ENCODE measurements at regions not wholly inside any gene's neighbourhood (a gene's known extent, or its start where the extent isn't known, plus 50 kb on each side); places are given as distances from the start of the nearest gene placed in this dataset.

- no peak for TF ChIP-seq CTCF (IDR thresholded peaks at IDR 0.05; ENCODE audit: low read depth, low read length)
- DNase-seq (ENCODE audit: extremely low read depth, low read depth): no peak
Measured at GRCh38 chr16:16915771-16916170, 536.8 kb downstream of the NPIPA7 start.

GRCh38 chr16:16917191-16917785 is 538.3 kb downstream of the NPIPA7 start:
- TF ChIP-seq CTCF (IDR thresholded peaks at IDR 0.05; ENCODE audit: low read depth, low read length): no peak
- no peak for DNase-seq (ENCODE audit: extremely low read depth, low read depth)

GRCh38 chr16:16923479-16923878 is 544.5 kb downstream of the NPIPA7 start:
- no peak for DNase-seq (ENCODE audit: extremely low read depth, low read depth)
- no peak for TF ChIP-seq CTCF (IDR thresholded peaks at IDR 0.05; ENCODE audit: low read depth, low read length)

GRCh38 chr16:16924613-16925012 is 545.7 kb downstream of the NPIPA7 start:
- no peak for TF ChIP-seq CTCF (IDR thresholded peaks at IDR 0.05; ENCODE audit: low read depth, low read length)
- no peak for DNase-seq (ENCODE audit: extremely low read depth, low read depth)

GRCh38 chr16:16925432-16925831 is 545.3 kb downstream of the XYLT1 start:
- TF ChIP-seq CTCF (IDR thresholded peaks at IDR 0.05; ENCODE audit: low read depth, low read length): no peak
- no peak for DNase-seq (ENCODE audit: extremely low read depth, low read depth)

GRCh38 chr16:16928532-16929109 is 542.1 kb downstream of the XYLT1 start:
- no peak for TF ChIP-seq CTCF (IDR thresholded peaks at IDR 0.05; ENCODE audit: low read depth, low read length)
- no peak for DNase-seq (ENCODE audit: extremely low read depth, low read depth)

GRCh38 chr16:16930309-16931000 is 540.3 kb downstream of the XYLT1 start:
- no peak for DNase-seq (ENCODE audit: extremely low read depth, low read depth)
- TF ChIP-seq CTCF (IDR thresholded peaks at IDR 0.05; ENCODE audit: low read depth, low read length): no peak
